Renal cortex interstitium (tissue), 11 donors: ENCODE measurements at regions not wholly inside any gene's neighbourhood (a gene's known extent, or its start where the extent isn't known, plus 50 kb on each side); places are given as distances from the start of the nearest gene placed in this dataset.
A peak's percentile ranks its signal among the peaks of the same experiment; 100 is the strongest.

Experiments
- DNase-seq, 11 donors: peaks; one replicate each; pipeline ENCODE4 v3.0.0-alpha.2; 2013; ENCODE audit warnings: low read depth in 9 of 11, low spot score in 4 of 11; ENCODE audit errors: extremely low read depth in 1 of 11

- no peak for DNase-seq
These were observed 160.4 kb upstream of the PRDM1 start for GRCh38 chr6:105925706-105926105.

GRCh38 chr6:105921781-105922180 is 164.4 kb upstream of the PRDM1 start:
- DNase-seq = no peak

DNA sequence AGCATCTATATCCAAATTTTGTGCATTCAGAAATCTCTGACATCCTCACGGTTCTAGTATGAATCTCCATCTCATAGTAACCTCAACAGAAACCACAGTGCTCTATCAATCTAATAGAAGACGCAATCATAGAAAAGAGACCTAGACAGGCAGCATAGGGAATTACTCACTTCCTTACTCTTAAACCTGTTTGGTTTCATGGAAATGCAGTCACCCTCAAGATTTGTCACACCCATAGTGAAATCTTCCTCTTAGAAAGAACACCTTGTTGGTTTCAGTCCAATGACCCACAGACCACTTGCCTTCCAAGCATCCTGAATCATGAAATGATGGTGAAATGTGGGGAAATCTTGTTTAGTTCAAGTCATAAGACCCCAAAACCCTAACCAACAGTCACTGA is 166.1 kb upstream of the PRDM1 start:
- DNase-seq = no peak

DNA sequence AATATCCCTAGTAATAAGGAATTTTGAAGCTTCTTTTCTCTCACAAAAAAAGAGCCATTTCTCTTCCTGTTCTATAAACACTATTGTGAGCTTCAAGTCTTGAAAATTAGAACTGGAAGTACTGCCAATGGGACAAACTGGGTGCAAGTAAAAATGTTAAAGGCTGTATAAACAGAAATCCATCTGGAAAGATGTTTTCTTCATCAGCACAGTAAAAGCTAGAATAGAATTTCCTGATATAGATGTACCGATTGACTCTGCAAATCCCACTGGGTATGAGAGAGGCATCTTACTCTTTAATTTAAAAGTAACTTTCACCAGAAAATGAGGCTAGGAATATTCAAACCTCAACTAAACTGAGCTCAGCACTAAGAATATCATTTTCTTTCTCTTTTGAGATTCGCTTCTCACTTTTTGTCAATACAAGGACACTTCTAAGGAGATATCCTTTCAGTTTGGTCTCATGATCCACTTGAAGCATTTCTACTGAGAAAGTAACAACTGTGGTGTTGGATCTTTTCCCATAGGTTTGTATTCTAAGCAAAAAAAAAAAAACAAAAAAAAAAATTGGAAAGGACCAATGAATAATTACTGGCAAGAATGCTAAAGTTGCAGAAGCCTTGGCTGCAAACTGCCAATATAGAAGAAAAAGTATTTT is 169.0 kb upstream of the PRDM1 start:
- no peak for DNase-seq

DNA sequence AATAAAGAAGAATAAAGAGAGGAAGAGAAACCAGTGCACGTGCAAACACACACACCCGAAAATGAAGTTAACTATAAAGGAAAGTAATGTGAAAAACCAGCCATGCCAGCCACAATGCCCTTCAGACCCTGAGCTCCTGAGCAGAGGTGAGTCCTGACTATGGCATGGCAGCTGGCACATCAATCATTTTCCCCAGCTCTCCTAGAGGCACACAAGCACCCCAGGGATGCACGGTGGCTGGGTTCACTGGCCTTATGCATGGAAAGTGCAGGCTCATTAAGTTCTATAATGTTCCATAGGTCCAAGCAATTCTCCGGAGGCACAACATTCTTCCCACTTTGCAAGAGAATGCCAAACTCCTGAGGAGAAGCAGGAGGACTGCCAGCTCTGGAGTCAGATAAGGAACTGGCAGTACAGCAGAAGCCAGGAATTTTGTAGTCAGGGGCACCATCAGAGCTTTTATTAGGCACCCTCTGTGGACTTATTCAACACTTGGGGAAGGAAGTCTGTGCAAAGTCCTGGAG is 175.0 kb upstream of the PRDM1 start:
- no peak for DNase-seq

GRCh38 chr6:105909106-105909505 is 177.0 kb upstream of the PRDM1 start:
- no peak for DNase-seq

GRCh38 chr6:105907991-105908390 is 178.1 kb upstream of the PRDM1 start:
- no peak for DNase-seq

- no peak for DNase-seq
These were observed 178.8 kb upstream of the PRDM1 start for GRCh38 chr6:105907301-105907700.

- peak in 1 of 11 donors; percentile 28 for DNase-seq
These were observed 183.6 kb upstream of the PRDM1 start for GRCh38 chr6:105902401-105903031.

- no peak for DNase-seq
These were observed 184.6 kb upstream of the PRDM1 start for GRCh38 chr6:105901583-105901982.

GRCh38 chr6:105900125-105900937 is 185.8 kb upstream of the PRDM1 start:
- no peak for DNase-seq

DNA sequence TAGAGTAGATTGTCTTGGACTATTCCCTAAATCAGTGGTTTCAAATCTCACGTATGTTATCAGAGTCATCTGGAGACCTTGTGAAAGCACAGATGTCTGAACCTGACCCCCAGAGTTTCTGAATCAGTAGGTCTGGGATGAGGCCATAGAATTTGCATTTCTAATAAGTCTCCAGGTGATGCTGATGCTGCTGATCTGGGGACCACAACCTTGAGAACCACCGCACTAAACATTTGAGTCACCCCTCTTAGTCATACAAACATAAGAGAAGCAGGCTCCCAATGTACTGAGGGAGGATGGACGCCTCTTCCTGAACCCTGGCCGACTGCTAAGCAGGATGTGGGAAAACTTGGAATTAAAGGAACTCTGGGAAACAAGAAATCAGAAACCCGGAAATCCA is 187.8 kb upstream of the PRDM1 start:
- no peak for DNase-seq

DNA sequence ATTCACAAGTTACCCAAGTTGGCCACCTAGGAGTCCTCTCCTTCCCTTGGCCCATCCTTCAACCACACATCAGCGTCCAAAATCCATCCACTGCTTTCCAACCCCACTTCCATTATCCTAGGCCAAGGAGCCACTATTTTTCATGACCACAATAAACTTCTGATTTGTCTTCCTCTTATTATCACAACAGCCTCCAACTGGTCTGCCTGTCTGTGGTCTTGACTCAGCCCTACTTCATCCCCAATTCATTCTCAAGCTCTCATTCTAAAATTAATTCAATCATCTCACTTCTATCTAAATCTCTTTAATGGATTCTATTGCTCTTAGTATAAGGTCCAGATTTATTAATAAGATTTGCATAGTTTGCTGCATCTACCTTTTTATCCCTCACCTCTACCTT is 189.0 kb upstream of the PRDM1 start:
- no peak for DNase-seq

DNA sequence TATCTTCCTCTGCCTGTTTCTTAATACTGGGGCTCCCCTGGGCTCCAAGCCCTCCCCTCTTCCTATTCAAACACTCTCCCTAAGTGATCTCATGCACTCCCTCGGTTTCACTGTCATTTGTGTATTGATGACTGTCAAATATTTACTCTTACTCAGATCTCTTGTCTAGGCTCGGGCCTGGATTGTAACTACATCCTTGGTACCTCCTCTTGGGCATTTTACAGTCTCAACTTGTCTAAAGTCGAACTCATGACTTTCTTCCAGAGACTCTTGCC is 189.4 kb upstream of the PRDM1 start:
- DNase-seq = no peak

GRCh38 chr6:105896052-105896820 is 189.9 kb upstream of the PRDM1 start:
- DNase-seq = no peak

DNA sequence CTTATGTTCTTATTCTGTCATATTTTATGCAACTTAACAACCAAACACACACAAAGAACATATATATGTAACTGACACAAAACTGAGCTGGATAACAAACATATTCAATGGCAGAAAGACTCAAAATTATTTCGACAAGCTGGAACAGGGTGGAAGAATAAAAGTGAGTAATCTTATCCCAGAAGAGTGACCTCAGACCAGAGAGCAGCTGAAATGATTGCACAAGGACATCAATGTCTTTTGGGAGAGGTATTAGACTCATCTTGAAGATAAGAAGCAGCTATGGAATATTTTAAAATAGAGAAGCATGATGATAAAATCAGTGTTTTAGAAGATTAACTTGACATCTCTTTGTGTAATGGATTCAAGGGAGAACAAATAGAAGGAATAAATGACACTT is 191.6 kb upstream of the PRDM1 start:
- DNase-seq = no peak

DNA sequence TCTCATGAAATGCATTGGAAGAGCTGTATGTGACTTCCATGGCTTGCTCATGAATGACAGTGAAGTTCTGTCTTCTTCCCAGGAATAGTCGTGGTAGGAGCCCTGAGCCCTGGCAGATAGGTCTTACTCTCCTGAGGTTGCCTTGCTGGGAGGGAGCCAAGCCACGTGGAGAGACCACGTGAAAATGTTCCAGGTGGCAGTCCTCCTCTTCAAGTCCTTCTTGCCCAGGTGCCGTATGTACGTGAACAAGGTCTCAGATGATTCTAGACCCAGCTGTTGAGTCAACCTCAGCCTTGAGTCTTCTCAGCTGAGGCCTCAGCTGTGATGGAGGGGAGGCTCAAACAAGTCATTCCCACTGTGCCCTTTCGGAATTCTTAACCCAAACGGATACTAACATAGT is 192.4 kb upstream of the PRDM1 start:
- no peak for DNase-seq

DNA sequence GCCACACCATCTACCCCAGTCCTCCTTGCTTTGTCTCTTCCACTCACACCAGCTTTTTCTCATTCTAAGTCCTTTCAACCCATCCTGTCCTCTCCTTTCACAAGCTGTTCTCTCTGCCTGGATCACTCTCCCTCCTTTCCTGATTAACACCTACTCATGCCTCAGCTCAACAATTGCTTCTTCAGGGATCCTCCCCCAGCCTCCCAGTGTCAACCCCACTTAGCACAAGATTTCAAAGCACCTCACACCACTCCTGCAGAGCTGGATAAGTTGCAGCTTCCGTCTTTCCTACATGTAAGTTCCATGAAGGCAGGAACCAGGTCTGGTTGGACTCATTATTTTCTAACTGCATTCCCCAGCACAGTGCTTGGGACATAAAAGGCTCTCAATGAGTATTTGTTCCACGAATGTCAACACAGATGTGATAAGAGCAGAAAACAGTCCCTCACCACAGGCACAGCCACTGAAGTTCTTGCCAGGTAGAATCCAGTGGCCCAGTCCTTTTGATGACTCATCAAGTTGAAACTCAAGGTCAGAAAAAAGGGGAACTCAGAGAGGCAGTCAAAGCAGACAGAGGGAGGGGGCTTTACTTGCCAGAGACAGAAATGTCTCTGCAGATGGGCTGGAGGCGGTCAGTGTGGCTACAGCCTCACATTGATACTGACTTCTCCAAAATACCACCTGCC is 193.4 kb upstream of the PRDM1 start:
- no peak for DNase-seq
